Natural killer cell (primary cell): ENCODE measurements at regions not wholly inside any gene's neighbourhood (a gene's known extent, or its start where the extent isn't known, plus 50 kb on each side); places are given as distances from the start of the nearest gene placed in this dataset.

Experiments
- ATAC-seq, 3 donors: fragments of 150-1000 bp in 2 of 3; fragments of 200-7000 bp in 1 of 3; cut with Tn5 transposase; 1 replicate in 1 of 3; 2 replicates in 2 of 3; pipeline ENCODE4 v1.10.0; 2021; ENCODE audit warnings: mild to moderate bottlenecking in 2 of 3, moderate library complexity in 2 of 3
- DNase-seq, 2 donors: peaks; one replicate each; pipeline versions ENCODE4 v3.0.0 to v3.0.0-alpha.2; 2013 to 2021; ENCODE audit warnings: mixed read lengths in 1 of 2
- H3K27ac ChIP-seq: one replicate; pipeline ENCODE4 v1.5.1; 2013; ENCODE audit warnings: mild to moderate bottlenecking, low read length
- H3K27me3 ChIP-seq: one replicate; pipeline ENCODE4 v1.6.1; 2013; ENCODE audit warnings: low read length; ENCODE audit not compliant: control insufficient read depth, insufficient read depth
- H3K36me3 ChIP-seq: one replicate; pipeline ENCODE4 v1.6.1; 2013; ENCODE audit warnings: low read length; ENCODE audit not compliant: control insufficient read depth, insufficient read depth
- H3K4me1 ChIP-seq: one replicate; pipeline ENCODE4 v1.6.1; 2013; ENCODE audit warnings: low read length; ENCODE audit not compliant: control insufficient read depth, insufficient read depth
- H3K4me3 ChIP-seq: one replicate; pipeline ENCODE4 v1.5.1; 2013; ENCODE audit warnings: low read length
- H3K9me3 ChIP-seq: one replicate; pipeline ENCODE4 v1.6.1; 2013; ENCODE audit warnings: low read length; ENCODE audit not compliant: control insufficient read depth, insufficient read depth
- H3K27ac Mint-ChIP-seq, 2 donors: one replicate each; pipeline ENCODE4 v1.8.0; 2022; ENCODE audit warnings: mild to moderate bottlenecking in 2 of 2, mixed read lengths in 2 of 2, moderate library complexity in 1 of 2
- H3K27me3 Mint-ChIP-seq, 2 donors: one replicate each; pipeline ENCODE4 v1.8.0; 2022; ENCODE audit warnings: low read depth in 2 of 2, mixed read lengths in 2 of 2
- H3K36me3 Mint-ChIP-seq: one replicate; pipeline ENCODE4 v1.8.0; 2022; ENCODE audit warnings: mixed read lengths
- H3K4me1 Mint-ChIP-seq, 2 donors: one replicate each; pipeline ENCODE4 v1.8.0; 2022; ENCODE audit warnings: mixed read lengths in 2 of 2
- H3K4me3 Mint-ChIP-seq: one replicate; pipeline ENCODE4 v1.8.0; 2022; ENCODE audit warnings: mild to moderate bottlenecking, moderate library complexity, mixed read lengths
- H3K9me3 Mint-ChIP-seq, 2 donors: one replicate each; pipeline ENCODE4 v1.8.0; 2022; ENCODE audit warnings: mixed read lengths in 2 of 2
- WGBS: methylation state at CpG from one replicate; pipeline ENCODE4 v1.1.7; 2013; ENCODE audit warnings: missing lambda C conversion rate; ENCODE audit not compliant: insufficient coverage; 5-methylcytosine and 5-hydroxymethylcytosine counted together
- intact Hi-C: fragments of 100-400 bp; cut with micrococcal nuclease; formaldehyde crosslinking; loops from one replicate; pipeline ENCODE4 v1.14.2; 2022
- TF ChIP-seq, protein P1 (sequence below): fragments of 200-600 bp; IDR thresholded peaks from one replicate; pipeline ENCODE4 v1.8.0; 2022; ENCODE audit warnings: antibody characterized with exemption

DNA sequence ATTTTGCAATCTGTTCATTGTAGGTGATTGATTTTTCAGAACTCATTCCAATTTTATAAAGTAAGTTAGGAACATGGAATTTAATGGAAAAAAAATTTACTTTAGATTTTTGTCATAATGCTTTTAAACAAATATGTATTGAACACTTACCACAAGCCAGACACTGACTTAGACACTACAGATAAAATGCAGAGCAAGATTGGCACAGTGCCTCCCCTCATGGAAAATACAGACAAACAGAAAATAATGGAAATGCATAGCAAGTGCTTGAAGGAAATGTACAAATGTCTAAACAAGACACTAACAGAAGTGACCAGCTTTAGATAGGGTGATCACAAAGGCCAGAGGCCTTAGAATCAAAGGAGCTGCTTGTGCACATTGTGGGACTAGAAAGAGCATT, 260.5 kb upstream of the ADGRL2 start:
- no peak for DNase-seq
- Mint-ChIP-seq H3K9me3 (peaks cover 10% of the 10 kb centered on the region in 2 donors), H3K4me3 (no peak overlapping the region), H3K27ac (no peak overlapping the region), H3K4me1 (no peaks in the 10 kb centered on the region), H3K36me3 (no peaks in the 10 kb centered on the region), H3K27me3 (no peaks in the 10 kb centered on the region)
- no peaks in the 10 kb centered on the region for H3K36me3 ChIP-seq
- no peaks in the 10 kb centered on the region for H3K9me3 ChIP-seq
- intact Hi-C loops = no loop called here
- TF ChIP-seq, protein P1, sequence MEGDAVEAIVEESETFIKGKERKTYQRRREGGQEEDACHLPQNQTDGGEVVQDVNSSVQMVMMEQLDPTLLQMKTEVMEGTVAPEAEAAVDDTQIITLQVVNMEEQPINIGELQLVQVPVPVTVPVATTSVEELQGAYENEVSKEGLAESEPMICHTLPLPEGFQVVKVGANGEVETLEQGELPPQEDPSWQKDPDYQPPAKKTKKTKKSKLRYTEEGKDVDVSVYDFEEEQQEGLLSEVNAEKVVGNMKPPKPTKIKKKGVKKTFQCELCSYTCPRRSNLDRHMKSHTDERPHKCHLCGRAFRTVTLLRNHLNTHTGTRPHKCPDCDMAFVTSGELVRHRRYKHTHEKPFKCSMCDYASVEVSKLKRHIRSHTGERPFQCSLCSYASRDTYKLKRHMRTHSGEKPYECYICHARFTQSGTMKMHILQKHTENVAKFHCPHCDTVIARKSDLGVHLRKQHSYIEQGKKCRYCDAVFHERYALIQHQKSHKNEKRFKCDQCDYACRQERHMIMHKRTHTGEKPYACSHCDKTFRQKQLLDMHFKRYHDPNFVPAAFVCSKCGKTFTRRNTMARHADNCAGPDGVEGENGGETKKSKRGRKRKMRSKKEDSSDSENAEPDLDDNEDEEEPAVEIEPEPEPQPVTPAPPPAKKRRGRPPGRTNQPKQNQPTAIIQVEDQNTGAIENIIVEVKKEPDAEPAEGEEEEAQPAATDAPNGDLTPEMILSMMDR = no peak
- H3K27me3 ChIP-seq = no peaks in the 10 kb centered on the region
- no peaks in the 10 kb centered on the region for H3K4me1 ChIP-seq
- no peak overlapping the region for H3K4me3 ChIP-seq
- H3K27ac ChIP-seq = no peak overlapping the region
- ATAC-seq = no peak

DNA sequence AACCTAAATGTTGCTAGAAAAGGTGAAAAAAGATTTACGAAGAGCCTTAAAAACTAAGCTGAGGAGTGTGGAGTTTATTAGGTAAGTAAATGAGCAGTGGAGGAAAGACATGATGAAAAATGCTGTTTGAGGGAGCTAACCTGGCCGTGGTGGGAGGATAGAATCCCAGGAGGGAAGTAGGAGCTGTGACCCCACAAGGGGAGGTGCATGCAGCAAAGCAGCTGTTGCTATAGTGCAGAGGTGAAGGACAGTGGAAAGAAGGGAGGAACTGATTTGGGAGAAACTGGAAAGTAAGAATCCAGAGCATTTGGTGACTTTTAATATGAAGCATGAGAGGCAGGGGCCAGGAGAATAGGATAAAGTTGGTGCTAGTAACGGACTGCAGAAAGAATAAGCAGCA, 271.7 kb upstream of the ADGRL2 start:
- H3K36me3 Mint-ChIP-seq = no peaks in the 10 kb centered on the region
- WGBS = 80% methylated on average over 3 of the region's 3 CpGs
- Histone ChIP-seq H3K4me1 (no peaks in the 10 kb centered on the region), H3K4me3 (no peak overlapping the region), H3K9me3 (no peaks in the 10 kb centered on the region), H3K27me3 (no peaks in the 10 kb centered on the region), H3K27ac (no peak overlapping the region), H3K36me3 (no peaks in the 10 kb centered on the region)
- H3K9me3 Mint-ChIP-seq = peaks cover 8% of the 10 kb centered on the region in 2 donors
- TF ChIP-seq, protein P1 = no peak
- no peaks in the 10 kb centered on the region for H3K4me1 Mint-ChIP-seq
- ATAC-seq = no peak
- DNase-seq = no peak
- H3K27ac Mint-ChIP-seq = no peak overlapping the region
- intact Hi-C loops = no loop called here
- no peaks in the 10 kb centered on the region for H3K27me3 Mint-ChIP-seq
- no peak overlapping the region for H3K4me3 Mint-ChIP-seq

DNA sequence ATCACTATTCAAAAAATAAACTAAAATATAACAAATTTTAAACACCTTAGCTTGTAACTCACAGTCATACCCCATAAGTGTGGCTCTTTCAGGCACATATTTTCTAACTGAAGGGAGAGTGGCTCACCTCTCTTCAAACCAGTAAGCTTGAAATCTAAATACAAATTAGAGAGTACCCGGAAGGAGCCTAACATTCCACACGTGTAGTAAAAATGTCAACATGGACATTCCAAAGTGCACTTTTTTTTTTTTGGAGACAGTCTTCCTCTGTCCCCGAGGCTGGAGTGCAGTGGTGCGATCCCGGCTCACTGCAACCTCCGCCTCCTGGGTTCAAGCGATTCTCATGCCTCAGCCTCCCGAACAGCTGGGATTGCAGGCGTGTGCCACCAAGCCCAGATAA, 275.6 kb upstream of the ADGRL2 start:
- H3K9me3 Mint-ChIP-seq = peaks cover 6% of the 10 kb centered on the region in 2 donors
- no peak overlapping the region for H3K27ac Mint-ChIP-seq
- Histone ChIP-seq H3K27ac (no peak overlapping the region), H3K27me3 (no peaks in the 10 kb centered on the region), H3K9me3 (no peaks in the 10 kb centered on the region), H3K36me3 (no peaks in the 10 kb centered on the region), H3K4me3 (no peak overlapping the region), H3K4me1 (no peaks in the 10 kb centered on the region)
- no peaks in the 10 kb centered on the region for H3K27me3 Mint-ChIP-seq
- H3K4me3 Mint-ChIP-seq = no peak overlapping the region
- no peak for ATAC-seq
- DNase-seq = no peak
- TF ChIP-seq, protein P1 = no peak
- WGBS = 90% methylated on average over 9 of the region's 9 CpGs
- H3K4me1 Mint-ChIP-seq = no peaks in the 10 kb centered on the region
- no peaks in the 10 kb centered on the region for H3K36me3 Mint-ChIP-seq
- intact Hi-C loops = no loop called here

DNA sequence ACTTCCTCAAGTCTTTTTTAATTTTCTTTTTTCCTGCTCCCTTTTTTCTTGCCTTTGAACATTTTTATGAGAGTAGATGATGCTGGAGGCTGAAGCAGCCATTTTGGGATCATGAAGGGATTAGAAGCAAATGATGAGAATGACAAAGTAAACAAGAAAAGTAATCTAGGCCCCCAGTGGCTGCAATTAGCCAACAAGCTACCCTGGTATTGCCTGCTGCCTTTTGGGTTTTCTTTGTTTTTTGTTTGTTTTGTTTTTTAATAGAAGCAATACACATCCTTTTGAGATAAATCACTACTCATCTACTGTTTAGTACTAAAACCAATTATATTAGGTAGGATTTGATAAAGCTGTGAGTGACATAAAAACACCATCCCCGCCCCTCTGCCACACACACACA, 280.7 kb upstream of the ADGRL2 start:
- Histone ChIP-seq H3K27ac (no peak overlapping the region), H3K36me3 (no peaks in the 10 kb centered on the region), H3K4me1 (no peaks in the 10 kb centered on the region), H3K4me3 (no peak overlapping the region), H3K9me3 (no peaks in the 10 kb centered on the region), H3K27me3 (no peaks in the 10 kb centered on the region)
- Mint-ChIP-seq H3K27ac (no peak overlapping the region), H3K4me1 (no peaks in the 10 kb centered on the region), H3K9me3 (peaks cover under 1 to 6% of the 10 kb centered on the region in 2 donors), H3K27me3 (no peaks in the 10 kb centered on the region), H3K4me3 (no peak overlapping the region), H3K36me3 (no peaks in the 10 kb centered on the region)
- TF ChIP-seq, protein P1 = no peak
- intact Hi-C loops = no loop called here
- WGBS = no CpG with 5 or more reads among the region's 1 CpG
- DNase-seq (no peak), ATAC-seq (no peak)
